ENCODE measurements at regions not wholly inside any gene's neighbourhood (a gene's known extent, or its start where the extent isn't known, plus 50 kb on each side); places are given as distances from the start of the nearest gene placed in this dataset.

DNA sequence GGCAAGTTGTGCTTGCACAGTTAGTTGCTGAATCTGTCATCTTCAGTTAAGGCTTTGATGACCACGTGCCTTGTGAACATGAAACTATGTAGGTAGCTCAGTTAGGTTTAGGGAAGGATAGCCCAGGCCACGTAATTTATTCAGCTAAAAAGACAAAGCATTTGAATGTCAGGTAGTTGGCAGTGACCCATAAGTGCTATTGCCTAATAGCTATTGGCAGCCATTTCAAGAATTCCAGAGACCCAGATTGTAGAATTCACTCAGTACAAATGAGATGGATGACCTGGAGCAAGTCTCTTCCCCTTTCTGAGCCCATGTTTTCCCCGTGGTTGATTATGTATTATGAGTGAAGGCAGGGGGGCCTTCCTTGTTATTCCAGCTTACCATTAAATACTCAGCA is 265.3 kb upstream of the ANO5 start:
- TF ChIP-seq JUND (IDR thresholded peaks at IDR 0.05; ENCODE audit: low read depth), result no peak
- DNase-seq (ENCODE audit: low read depth in 1 of 2, low spot score in 1 of 2), result no peak
- in situ Hi-C loops (cut with HindIII; ENCODE audit: low pct_unique_long_range_greater_than_20kb, low sequenced_read_pairs), result no loop called here

DNA sequence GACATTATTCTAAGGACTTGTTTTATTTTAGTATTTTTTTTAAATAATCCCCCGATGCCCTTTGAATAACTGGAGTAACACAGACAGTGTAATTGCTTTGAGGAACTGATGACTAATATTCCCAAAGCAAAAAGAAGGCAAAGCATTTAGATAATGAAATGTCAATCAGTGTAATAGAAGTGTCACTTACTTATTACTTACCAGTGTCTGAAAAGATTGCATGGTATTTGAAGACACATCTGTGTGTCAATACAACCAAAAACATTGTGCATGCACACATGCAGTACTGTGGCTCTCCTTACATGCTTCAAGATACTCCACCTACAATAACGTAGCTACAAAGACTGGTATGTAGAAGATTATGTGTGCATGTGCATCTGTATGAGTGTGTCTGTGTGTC is 264.0 kb upstream of the ANO5 start:
- no peak for TF ChIP-seq JUND (IDR thresholded peaks at IDR 0.05; ENCODE audit: low read depth)
- in situ Hi-C loops (cut with HindIII; ENCODE audit: low pct_unique_long_range_greater_than_20kb, low sequenced_read_pairs), result no loop called here
- DNase-seq (ENCODE audit: low read depth in 1 of 2, low spot score in 1 of 2), result no peak

DNA sequence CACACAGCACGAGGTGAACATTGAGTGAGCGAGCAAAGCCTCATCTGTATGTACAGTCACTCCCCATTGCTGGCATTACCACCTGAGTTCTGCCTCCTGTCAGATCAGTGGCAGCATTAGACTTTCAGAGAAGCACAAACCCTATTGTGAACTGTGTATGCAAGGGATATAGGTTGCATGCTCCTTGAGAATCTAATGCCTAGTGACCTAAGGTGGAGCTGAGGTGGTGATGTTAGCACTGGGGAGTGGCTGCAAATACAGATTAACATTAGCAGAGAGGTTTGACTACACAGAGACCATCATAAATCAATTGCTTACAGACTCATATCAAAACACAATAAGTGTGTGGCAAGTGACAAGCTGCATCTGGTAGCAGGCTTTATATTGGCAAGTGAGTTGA is 262.5 kb upstream of the ANO5 start:
- in situ Hi-C loops (cut with HindIII; ENCODE audit: low pct_unique_long_range_greater_than_20kb, low sequenced_read_pairs), result no loop called here
- no peak for DNase-seq (ENCODE audit: low read depth in 1 of 2, low spot score in 1 of 2)
- TF ChIP-seq JUND (IDR thresholded peaks at IDR 0.05; ENCODE audit: low read depth), result no peak

DNA sequence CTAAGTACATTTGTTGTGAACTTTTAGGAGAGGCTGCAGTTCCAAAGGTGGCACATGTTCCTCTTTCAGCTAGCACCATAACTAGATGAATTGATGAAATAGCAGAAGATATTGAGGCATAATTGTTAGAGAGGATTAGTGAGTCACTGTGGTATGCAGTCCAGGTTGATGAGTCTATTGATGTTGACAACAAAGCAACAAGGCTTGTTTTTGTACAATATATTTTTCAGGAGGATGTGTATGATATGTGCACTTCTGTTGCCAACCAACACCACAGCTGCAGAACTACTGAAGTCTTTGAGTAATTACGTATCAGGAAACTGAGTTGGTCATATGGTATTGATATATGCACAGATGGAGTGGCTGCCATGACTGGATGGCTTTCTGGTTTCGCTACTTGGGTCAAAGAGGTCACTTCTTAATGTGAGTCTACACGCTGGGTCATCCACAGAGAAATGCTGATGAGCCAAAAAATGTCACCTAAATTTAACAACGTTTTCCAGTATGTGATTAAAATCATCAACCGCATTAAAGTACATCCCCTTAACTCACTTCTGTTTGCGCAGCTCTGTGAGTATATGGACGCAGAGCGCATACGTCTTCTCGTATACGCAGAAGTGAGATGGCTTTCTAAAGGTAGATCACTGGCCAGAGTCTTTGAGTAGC is 261.3 kb upstream of the ANO5 start:
- in situ Hi-C loops (cut with HindIII; ENCODE audit: low pct_unique_long_range_greater_than_20kb, low sequenced_read_pairs), result no loop called here
- no peak for DNase-seq (ENCODE audit: low read depth in 1 of 2, low spot score in 1 of 2)
- no peak for TF ChIP-seq JUND (IDR thresholded peaks at IDR 0.05; ENCODE audit: low read depth)

DNA sequence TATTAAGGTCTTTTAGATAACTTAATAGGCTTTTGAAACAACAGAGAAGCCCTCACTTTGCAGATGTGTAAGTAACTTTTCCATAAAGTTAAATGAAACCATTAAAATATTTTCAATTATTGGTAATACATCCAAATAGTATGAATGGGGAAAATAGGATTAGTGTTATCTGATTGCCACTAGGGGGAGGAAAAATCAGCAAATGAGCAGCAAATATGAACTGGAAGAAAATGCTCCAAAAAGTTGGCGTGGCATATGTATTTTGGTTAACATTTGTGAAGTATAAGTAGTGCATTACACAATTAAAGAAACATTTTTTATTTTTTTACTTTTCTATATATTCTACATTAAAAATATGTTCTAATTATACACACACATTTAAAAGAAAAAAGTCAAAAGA is 259.8 kb upstream of the ANO5 start:
- in situ Hi-C loops (cut with HindIII; ENCODE audit: low pct_unique_long_range_greater_than_20kb, low sequenced_read_pairs), result no loop called here
- peak in 1 of 2 experiments; percentile 6 for DNase-seq (ENCODE audit: low read depth in 1 of 2, low spot score in 1 of 2)
- no peak for TF ChIP-seq JUND (IDR thresholded peaks at IDR 0.05; ENCODE audit: low read depth)

DNA sequence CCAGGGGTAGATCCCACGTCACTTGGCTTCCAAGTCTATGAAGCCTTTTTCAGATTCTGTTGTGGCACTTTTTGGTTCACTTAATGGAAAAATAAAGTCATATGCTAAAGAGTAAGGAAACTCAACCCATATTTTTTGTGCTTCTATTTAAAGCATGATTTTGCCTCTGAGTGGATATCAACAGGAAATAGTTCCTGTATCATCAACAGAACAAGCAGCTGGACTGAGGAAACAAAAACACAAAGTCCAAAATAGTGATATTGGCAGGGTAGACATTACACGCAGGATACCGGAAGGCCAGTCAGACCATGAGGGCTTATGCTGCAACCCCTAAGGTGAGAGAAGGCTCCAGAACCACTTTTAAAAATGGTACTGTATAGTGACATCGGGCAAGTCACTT is 248.3 kb upstream of the ANO5 start:
- in situ Hi-C loops (cut with HindIII; ENCODE audit: low pct_unique_long_range_greater_than_20kb, low sequenced_read_pairs), result no loop called here
- no peak for DNase-seq (ENCODE audit: low read depth in 1 of 2, low spot score in 1 of 2)
- no peak for TF ChIP-seq JUND (IDR thresholded peaks at IDR 0.05; ENCODE audit: low read depth)

DNA sequence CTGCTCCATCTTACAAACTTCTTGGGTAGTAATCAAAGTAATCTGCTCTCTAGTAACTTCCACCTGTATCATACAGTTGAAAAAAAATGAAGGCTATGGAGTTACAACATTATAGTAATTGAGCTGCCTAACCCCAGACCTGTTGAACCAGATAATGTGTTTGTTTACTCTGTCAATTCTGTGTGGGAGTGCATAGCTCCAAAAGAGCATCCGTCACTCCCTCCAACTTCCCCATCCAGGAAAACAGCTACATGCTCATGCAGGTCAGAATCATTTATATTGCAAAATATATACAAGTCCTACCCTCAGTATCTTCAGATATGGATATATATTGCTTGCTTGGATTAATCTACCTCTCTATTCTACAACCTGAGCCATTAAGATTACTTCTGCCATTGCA is 244.0 kb upstream of the ANO5 start:
- in situ Hi-C loops (cut with HindIII; ENCODE audit: low pct_unique_long_range_greater_than_20kb, low sequenced_read_pairs), result no loop called here
- DNase-seq (ENCODE audit: low read depth in 1 of 2, low spot score in 1 of 2), result peak in 1 of 2 experiments; percentile 7
- no peak for TF ChIP-seq JUND (IDR thresholded peaks at IDR 0.05; ENCODE audit: low read depth)

DNA sequence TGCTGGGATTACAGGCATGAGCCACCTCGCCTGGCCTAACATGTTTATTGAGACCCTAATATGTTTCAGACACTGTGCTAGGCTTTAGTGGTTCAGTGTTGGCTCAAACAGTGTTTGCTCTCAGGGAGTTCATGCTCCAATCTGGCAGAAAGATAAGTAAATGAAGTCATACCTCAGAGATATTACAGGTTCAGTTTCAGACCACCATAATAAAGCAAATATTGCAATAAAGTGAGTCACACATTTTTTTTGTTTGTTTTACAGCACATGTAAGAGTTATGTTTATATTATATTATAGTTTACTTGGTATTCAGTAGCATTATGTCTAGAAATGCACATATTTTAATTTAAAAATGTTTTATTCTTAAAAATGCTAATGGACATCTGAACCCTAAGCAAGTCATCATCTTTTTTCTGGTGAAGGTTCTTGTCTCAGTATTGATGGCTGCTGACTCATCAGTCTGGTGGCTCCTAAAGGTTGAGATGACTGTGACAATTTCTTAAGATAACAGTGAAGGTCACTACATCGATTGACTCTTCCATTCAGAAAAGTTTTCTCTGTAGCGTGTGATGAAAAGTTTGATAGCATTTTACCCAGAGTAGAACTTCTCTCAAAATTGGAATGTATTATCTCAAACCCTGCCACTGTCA is 243.0 kb upstream of the ANO5 start:
- TF ChIP-seq JUND (IDR thresholded peaks at IDR 0.05; ENCODE audit: low read depth), result no peak
- in situ Hi-C loops (cut with HindIII; ENCODE audit: low pct_unique_long_range_greater_than_20kb, low sequenced_read_pairs), result no loop called here
- DNase-seq (ENCODE audit: low read depth in 1 of 2, low spot score in 1 of 2), result no peak

DNA sequence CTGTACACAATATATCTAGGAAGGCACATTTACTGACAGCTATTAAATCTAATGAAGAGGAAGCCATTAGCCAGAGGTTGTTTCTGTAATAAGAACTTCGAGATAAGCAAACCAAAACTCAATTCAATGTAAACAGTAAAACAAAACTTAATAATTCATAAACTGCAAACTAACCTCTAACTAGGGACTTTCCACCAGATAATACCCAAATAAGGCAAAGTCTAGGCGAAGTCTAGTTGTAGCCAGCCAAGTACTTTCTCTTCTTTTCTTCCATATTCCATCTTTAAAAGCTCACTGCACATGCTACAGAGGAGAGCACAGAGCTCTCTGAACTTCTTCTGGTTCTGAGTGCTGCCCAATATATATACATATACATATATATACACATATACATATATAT is 229.9 kb upstream of the ANO5 start:
- no peak for TF ChIP-seq JUND (IDR thresholded peaks at IDR 0.05; ENCODE audit: low read depth)
- in situ Hi-C loops (cut with HindIII; ENCODE audit: low pct_unique_long_range_greater_than_20kb, low sequenced_read_pairs), result no loop called here
- DNase-seq (ENCODE audit: low read depth in 1 of 2, low spot score in 1 of 2), result no peak

DNA sequence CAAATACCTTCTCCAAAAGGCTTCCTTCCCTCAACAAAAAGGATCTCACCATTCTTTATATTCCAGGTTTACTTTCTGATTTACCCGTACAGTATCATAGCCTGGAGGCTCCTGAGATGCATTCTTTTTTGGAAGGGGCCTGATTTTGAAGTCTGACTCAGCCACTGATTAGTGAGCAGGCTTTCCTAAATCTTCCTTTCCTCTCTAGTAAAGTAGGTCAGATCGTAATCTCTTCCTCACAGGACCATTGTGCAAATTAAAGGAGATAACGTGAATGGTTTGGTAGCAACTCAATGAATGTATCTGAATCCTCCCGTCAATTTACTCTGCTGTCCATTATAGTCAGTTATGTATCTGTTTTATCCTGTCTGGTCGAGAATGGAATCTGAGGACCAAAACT is 227.7 kb upstream of the ANO5 start:
- no peak for DNase-seq (ENCODE audit: low read depth in 1 of 2, low spot score in 1 of 2)
- in situ Hi-C loops (cut with HindIII; ENCODE audit: low pct_unique_long_range_greater_than_20kb, low sequenced_read_pairs), result no loop called here
- no peak for TF ChIP-seq JUND (IDR thresholded peaks at IDR 0.05; ENCODE audit: low read depth)

DNA sequence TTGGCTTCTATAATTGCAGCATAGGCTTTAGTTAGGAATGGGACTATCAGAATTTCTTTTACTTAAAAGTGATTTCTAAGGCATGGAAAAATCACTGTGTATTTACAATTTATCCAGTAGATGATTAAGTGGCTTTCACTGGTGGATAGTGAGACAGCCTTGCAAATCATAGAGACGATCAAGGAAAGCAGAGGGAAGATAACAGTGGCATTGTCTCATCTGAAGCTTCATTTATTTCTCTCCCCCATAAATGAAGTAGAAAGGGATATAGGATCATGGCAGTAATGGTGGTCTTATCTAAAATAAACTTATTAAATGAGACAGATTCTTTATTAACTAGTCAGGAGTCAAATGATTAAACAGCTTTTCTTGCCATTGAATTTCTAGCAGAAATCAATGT is 224.2 kb upstream of the ANO5 start:
- in situ Hi-C loops (cut with HindIII; ENCODE audit: low pct_unique_long_range_greater_than_20kb, low sequenced_read_pairs), result no loop called here
- TF ChIP-seq JUND (IDR thresholded peaks at IDR 0.05; ENCODE audit: low read depth), result no peak
- DNase-seq (ENCODE audit: low read depth in 1 of 2, low spot score in 1 of 2), result no peak

DNA sequence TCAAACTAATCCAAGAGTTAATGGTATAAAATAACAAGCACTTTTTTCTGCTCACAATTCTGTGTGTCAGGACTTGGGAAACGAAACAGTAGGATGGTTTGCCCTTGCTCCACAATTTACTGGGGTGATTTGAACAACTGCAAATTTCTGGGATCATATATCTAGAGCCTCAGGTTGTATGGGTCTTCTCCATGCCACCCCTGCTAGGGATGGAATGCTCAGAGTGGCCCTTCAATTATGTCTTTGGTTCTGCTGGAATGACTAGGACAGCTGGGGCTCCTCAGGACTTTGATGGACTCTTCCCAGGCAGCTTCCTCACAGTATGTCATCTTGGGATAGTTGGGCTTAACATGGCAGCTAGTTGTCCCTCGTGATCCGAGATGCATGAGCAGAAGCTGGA is 223.0 kb upstream of the ANO5 start:
- TF ChIP-seq JUND (IDR thresholded peaks at IDR 0.05; ENCODE audit: low read depth), result no peak
- DNase-seq (ENCODE audit: low read depth in 1 of 2, low spot score in 1 of 2), result no peak
- in situ Hi-C loops (cut with HindIII; ENCODE audit: low pct_unique_long_range_greater_than_20kb, low sequenced_read_pairs), result no loop called here

DNA sequence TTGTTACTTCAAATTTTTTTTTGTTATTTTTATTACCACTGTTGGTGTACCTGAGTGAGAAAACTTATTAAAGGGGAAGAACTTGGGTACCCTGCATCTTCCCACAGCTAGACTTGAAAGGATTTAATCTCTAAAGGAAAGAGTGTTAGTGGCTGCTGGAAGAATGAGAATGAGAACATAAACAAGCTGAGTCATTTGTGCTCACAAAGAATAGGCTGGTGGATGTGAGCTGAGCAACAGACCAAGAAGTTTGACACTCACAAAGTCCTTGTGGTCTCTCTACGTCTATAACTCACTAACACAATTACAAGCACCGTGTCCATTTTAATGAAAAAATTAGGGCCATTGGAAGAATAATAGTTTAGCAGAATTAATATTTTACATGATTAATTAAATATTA is 217.6 kb upstream of the ANO5 start:
- in situ Hi-C loops (cut with HindIII; ENCODE audit: low pct_unique_long_range_greater_than_20kb, low sequenced_read_pairs), result no loop called here
- no peak for DNase-seq (ENCODE audit: low read depth in 1 of 2, low spot score in 1 of 2)
- TF ChIP-seq JUND (IDR thresholded peaks at IDR 0.05; ENCODE audit: low read depth), result no peak

DNA sequence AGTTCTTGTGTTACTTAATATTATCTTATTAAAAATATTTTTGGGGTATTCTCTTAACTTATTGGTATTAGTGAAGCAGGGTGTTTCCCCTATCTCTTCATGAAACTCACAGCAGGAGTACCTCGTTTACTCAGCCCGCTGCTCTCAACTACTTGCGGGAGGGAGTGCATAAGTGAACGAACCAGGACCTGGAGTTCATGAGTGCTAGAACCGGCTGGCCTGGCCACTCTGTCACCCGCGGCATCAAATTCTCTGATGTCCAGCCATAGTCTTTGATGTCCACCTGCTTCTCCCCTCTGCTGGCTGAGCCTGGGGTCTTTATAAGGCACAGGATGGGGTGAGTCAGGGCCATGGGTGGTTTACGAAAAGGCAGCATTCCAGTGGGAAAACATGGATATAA is 216.7 kb upstream of the ANO5 start:
- in situ Hi-C loops (cut with HindIII; ENCODE audit: low pct_unique_long_range_greater_than_20kb, low sequenced_read_pairs), result no loop called here
- no peak for DNase-seq (ENCODE audit: low read depth in 1 of 2, low spot score in 1 of 2)
- TF ChIP-seq JUND (IDR thresholded peaks at IDR 0.05; ENCODE audit: low read depth), result no peak
